Kidney (tissue), 13 donors: ENCODE measurements at regions not wholly inside any gene's neighbourhood (a gene's known extent, or its start where the extent isn't known, plus 50 kb on each side); places are given as distances from the start of the nearest gene placed in this dataset.

Experiments
- DNase-seq, 5 donors: peaks; one replicate each; pipeline ENCODE4 v3.0.0-alpha.2; 2013 to 2020
- FAIRE-seq: peaks from 2 replicates; lab custom pipeline; 2012; peaks lifted over from hg19 to GRCh38; lab: Jason Lieb, UNC
- H3K27ac ChIP-seq, 2 donors: one replicate each; pipeline ENCODE4 v1.7.0; 2013; ENCODE audit warnings: low read depth in 2 of 2, low read length in 2 of 2, inconsistent platforms in 1 of 2
- H3K27me3 ChIP-seq: one replicate; pipeline ENCODE4 v1.7.1; 2013; ENCODE audit warnings: low read length, inconsistent platforms; ENCODE audit not compliant: control insufficient read depth, insufficient read depth
- H3K36me3 ChIP-seq, 3 donors: one replicate each; pipeline versions ENCODE4 v1.7.0 to v1.7.1; 2013; ENCODE audit warnings: low read length in 3 of 3, control low read depth in 1 of 3, inconsistent platforms in 1 of 3; ENCODE audit not compliant: insufficient read depth in 3 of 3, control insufficient read depth in 2 of 3
- H3K4me1 ChIP-seq, 3 donors: one replicate each; pipeline versions ENCODE4 v1.7.0 to v1.7.1; 2013; ENCODE audit warnings: low read length in 3 of 3, inconsistent platforms in 1 of 3, low read depth in 1 of 3; ENCODE audit not compliant: control insufficient read depth in 2 of 3, insufficient read depth in 2 of 3
- H3K4me3 ChIP-seq, 3 donors: one replicate each; pipeline versions ENCODE4 v1.7.0 to v1.8.1; 2013; ENCODE audit warnings: low read length in 3 of 3, control low read depth in 1 of 3, inconsistent platforms in 1 of 3
- H3K9ac ChIP-seq, 3 donors: one replicate each; pipeline versions ENCODE4 v1.7.0 to v1.7.1; 2013; ENCODE audit warnings: low read length in 3 of 3, control low read depth in 1 of 3, inconsistent platforms in 1 of 3
- H3K9me3 ChIP-seq, 3 donors: one replicate each; pipeline versions ENCODE4 v1.7.0 to v1.7.1; 2013; ENCODE audit warnings: low read length in 3 of 3, control low read depth in 1 of 3, inconsistent platforms in 1 of 3; ENCODE audit not compliant: control insufficient read depth in 2 of 3, insufficient read depth in 1 of 3
- intact Hi-C: fragments of 100-400 bp; cut with DNase I; formaldehyde crosslinking; loops from one replicate; pipeline ENCODE4 v1.11.1; 2022
- TF ChIP-seq, protein P1 (sequence below): IDR thresholded peaks from 3 replicates; pipeline ENCODE4 v1.5.1; 2012; ENCODE audit warnings: mild to moderate bottlenecking, moderate library complexity, borderline replicate concordance; ENCODE audit not compliant: insufficient read depth; ENCODE audit errors: extremely low read depth
- donor health status: control.
- donor health status: control.
- donor health status: control.
- donor health status: control.
- donor health status: control.
- donor health status: DM: yes; HTN: yes; CAD: no.
- donor health status: Normal renal cell carcinoma (clear cell type).

DNA sequence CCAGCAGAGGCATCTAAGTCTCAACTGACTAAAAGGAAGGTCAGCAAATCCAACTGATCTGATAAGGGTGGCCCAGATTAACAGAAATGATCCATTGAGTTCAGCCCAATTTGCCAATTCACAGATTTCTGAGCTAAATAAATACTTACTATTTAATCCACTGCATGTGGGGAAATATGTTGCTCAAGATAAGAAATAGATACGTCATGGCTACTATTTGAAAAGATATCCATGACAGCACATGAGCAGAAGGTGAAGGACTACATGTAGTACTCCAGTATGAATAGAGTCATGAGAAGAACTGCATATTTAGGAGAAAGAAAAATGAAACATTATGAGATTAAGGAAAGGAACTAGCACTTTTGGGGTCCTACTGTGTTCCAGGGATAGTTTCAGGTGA, 332.4 kb downstream of the ARPP21 start:
- Histone ChIP-seq H3K4me1 (no peaks in the 10 kb centered on the region), H3K4me3 (no peak overlapping the region), H3K27me3 (no peaks in the 10 kb centered on the region), H3K36me3 (no peaks in the 10 kb centered on the region), H3K27ac (no peak overlapping the region), H3K9me3 (no peaks in the 10 kb centered on the region), H3K9ac (no peak overlapping the region)
- TF ChIP-seq, protein P1, sequence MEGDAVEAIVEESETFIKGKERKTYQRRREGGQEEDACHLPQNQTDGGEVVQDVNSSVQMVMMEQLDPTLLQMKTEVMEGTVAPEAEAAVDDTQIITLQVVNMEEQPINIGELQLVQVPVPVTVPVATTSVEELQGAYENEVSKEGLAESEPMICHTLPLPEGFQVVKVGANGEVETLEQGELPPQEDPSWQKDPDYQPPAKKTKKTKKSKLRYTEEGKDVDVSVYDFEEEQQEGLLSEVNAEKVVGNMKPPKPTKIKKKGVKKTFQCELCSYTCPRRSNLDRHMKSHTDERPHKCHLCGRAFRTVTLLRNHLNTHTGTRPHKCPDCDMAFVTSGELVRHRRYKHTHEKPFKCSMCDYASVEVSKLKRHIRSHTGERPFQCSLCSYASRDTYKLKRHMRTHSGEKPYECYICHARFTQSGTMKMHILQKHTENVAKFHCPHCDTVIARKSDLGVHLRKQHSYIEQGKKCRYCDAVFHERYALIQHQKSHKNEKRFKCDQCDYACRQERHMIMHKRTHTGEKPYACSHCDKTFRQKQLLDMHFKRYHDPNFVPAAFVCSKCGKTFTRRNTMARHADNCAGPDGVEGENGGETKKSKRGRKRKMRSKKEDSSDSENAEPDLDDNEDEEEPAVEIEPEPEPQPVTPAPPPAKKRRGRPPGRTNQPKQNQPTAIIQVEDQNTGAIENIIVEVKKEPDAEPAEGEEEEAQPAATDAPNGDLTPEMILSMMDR = no peak
- DNase-seq (no peak), FAIRE-seq (no peak)
- intact Hi-C loops = no loop called here

DNA sequence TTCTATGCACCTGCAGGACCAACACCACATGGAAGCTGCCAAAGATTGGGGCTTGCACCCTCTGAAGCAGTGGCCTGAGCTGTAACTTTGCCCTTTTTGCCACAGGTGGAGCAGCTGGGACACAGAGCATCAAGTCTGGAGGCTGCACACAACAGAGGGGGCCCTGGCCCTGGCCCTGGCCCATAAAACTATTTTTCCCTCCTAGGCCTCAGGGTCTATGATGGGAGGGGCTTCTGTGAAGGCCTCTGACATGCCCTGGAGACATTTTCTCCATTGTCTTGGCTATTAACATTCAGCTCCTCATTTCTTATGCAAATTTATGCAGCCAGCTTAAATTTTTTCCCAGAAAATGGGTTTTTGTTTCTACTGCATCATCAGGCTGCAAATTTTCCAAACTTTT, 335.5 kb downstream of the ARPP21 start:
- FAIRE-seq = no peak
- no peak overlapping the region for H3K4me3 ChIP-seq
- intact Hi-C loops = no loop called here

DNA sequence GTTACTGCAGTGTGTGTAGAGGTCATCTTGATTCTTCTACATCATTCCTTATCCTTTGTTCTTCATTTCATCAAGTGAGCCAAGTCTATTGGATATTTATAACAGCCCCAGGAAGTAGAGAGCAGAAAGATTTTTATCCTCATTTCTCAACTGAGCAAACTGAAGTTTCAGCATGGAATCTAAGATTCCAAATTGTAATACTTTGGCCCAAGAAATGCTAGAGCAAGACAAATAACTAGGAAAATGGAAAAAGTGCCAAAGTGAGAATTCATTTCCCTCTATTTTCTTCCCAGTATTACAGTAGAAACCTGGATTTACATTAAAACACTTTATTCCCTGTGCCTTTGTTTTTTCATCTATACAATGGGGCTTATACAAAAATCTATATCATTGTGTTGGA, 346.8 kb downstream of the ARPP21 start:
- H3K4me3 ChIP-seq = no peak overlapping the region
- intact Hi-C loops = no loop called here
- FAIRE-seq = no peak
- H3K9ac ChIP-seq = no peak overlapping the region
- H3K27me3 ChIP-seq = no peaks in the 10 kb centered on the region
- H3K9me3 ChIP-seq = no peaks in the 10 kb centered on the region
- TF ChIP-seq, protein P1 = no peak
- DNase-seq = no peak
- H3K36me3 ChIP-seq = no peaks in the 10 kb centered on the region
- H3K27ac ChIP-seq = no peak overlapping the region
- no peaks in the 10 kb centered on the region for H3K4me1 ChIP-seq

More for the DNA sequence above, 335.5 kb downstream of the ARPP21 start:
- no peak overlapping the region for H3K27ac ChIP-seq
- no peaks in the 10 kb centered on the region for H3K36me3 ChIP-seq
- DNase-seq = no peak
- H3K4me1 ChIP-seq = no peaks in the 10 kb centered on the region
- no peaks in the 10 kb centered on the region for H3K27me3 ChIP-seq
- TF ChIP-seq, protein P1 = no peak
- H3K9me3 ChIP-seq = no peaks in the 10 kb centered on the region
- H3K9ac ChIP-seq = no peak overlapping the region

DNA sequence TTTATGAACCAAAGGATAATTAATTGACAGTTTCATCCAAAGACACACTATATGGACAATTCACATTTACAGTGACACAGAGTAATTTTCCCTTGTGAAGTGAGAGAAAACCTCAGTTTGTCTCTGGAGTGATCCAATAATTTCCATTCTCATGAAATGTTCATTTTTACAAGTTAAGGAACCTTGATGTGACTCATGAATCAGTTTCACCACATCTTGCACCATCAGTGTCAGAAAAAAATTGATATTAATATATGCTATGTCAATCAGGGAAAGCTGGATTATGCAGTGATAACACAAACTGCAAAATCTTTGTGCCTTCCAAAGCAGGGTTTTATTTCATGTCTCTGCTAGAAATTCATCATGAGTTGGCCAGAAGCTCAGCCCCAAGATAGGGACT, 348.1 kb downstream of the ARPP21 start:
- Histone ChIP-seq H3K4me3 (no peak overlapping the region), H3K4me1 (no peaks in the 10 kb centered on the region), H3K9me3 (no peaks in the 10 kb centered on the region), H3K27ac (no peak overlapping the region), H3K36me3 (no peaks in the 10 kb centered on the region), H3K9ac (no peak overlapping the region), H3K27me3 (no peaks in the 10 kb centered on the region)
- intact Hi-C loops = no loop called here
- DNase-seq (no peak), FAIRE-seq (no peak)
- TF ChIP-seq, protein P1 = no peak
